ENCODE measurements at regions not wholly inside any gene's neighbourhood (a gene's known extent, or its start where the extent isn't known, plus 50 kb on each side); places are given as distances from the start of the nearest gene placed in this dataset.

DNA sequence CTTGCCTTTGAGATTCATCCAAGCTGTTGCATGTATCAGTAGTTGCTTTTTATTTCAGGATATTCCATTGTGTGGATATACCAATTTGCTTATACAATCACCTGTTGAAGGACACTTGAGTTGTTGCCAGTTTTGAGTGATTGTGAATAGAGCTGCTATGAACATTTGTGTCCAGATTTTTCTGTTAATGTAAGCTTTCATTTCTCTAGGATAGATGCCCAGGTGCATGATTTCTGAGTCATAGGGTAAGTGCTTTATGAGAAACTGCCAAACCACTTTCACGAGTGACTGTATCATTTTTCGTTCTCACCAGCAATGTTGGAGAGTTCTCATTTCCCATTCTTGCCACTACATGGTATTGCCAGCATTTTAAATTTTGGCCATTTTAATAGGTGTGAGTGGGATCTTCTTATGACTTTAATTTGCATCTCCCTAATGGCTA, 434.6 kb upstream of the RGS6 start:
- H3K9me3 Mint-ChIP-seq = no peaks in the 10 kb centered on the region
- no peaks in the 10 kb centered on the region for H4K20me1 ChIP-seq (ENCODE audit: control insufficient read depth, insufficient read depth, insufficient read length)
- H4K91ac ChIP-seq (ENCODE audit: insufficient read length, low read depth, low read length) = no peak overlapping the region
- H3K23ac ChIP-seq (ENCODE audit: insufficient read length, low read depth, low read length) = no peak overlapping the region
- no peak for DNase-seq
- no peak overlapping the region for H2AK5ac ChIP-seq (ENCODE audit: insufficient read length, low read length)
- no peak overlapping the region for H3K4me2 ChIP-seq (ENCODE audit: insufficient read depth, insufficient read length, low read length)
- H3K56ac ChIP-seq (ENCODE audit: insufficient read length, low read depth, low read length) = no peak overlapping the region
- peak overlapping the region in 1 of 3 experiments; percentile 62; a peak in 1 of 7 replicates for H3K27ac Mint-ChIP-seq
- H3K4me3 Mint-ChIP-seq = no peak overlapping the region
- H2AFZ ChIP-seq (ENCODE audit: low read length) = no peak overlapping the region
- no peak overlapping the region for H3K14ac ChIP-seq (ENCODE audit: insufficient read depth, low read length)
- no peak overlapping the region for H2BK20ac ChIP-seq (ENCODE audit: low read depth, low read length, poor library complexity, severe bottlenecking)
- no peak overlapping the region for H3T11ph ChIP-seq (ENCODE audit: low read length)
- TF ChIP-seq CTCF (conservative IDR thresholded peaks at IDR 0.05) = no peak
- H3K79me2 ChIP-seq (ENCODE audit: insufficient read depth, low read length) = peaks cover 2% of the 10 kb centered on the region; the same call in 1 of the 2 replicates
- H3K4me1 Mint-ChIP-seq = peaks cover 6 to 17% of the 10 kb centered on the region in 2 experiments; a peak in 3 of 4 replicates
- H3K4ac ChIP-seq (ENCODE audit: low read depth, low read length) = no peak overlapping the region
- H2BK12ac ChIP-seq (ENCODE audit: insufficient read length, low read depth, low read length) = no peak overlapping the region
- no peak overlapping the region for H4K5ac ChIP-seq (ENCODE audit: insufficient read length, low read depth, low read length)
- H3K9me3 ChIP-seq (ENCODE audit: control insufficient read depth, low read depth, low read length) = no peaks in the 10 kb centered on the region
- peaks cover 0 to 4% (median 0%) of the 10 kb centered on the region in 3 experiments; a peak in 1 of 7 replicates for H3K36me3 Mint-ChIP-seq (ENCODE audit: insufficient read depth in 1 of 3, low read depth in 3 of 3)
- no peak overlapping the region for H2BK5ac ChIP-seq (ENCODE audit: insufficient read length, low read length)
- no CpG with 5 or more reads among the region's 2 CpGs for WGBS (ENCODE audit: extremely low coverage, insufficient read length, low lambda C conversion rate)
- H3K27me3 ChIP-seq (ENCODE audit: insufficient read depth, low read length) = no peaks in the 10 kb centered on the region
- H3K4me1 ChIP-seq (ENCODE audit: insufficient read depth, low read length) = no peaks in the 10 kb centered on the region; the same call in 1 of the 2 replicates
- no peak overlapping the region for H3K27ac ChIP-seq (ENCODE audit: insufficient read length, low read depth, low read length)
- H2BK15ac ChIP-seq (ENCODE audit: low read depth, low read length) = no peak overlapping the region
- H3K79me1 ChIP-seq (ENCODE audit: insufficient read depth, low read depth, low read length, poor library complexity, severe bottlenecking) = peaks cover 2% of the 10 kb centered on the region
- H3K27me3 Mint-ChIP-seq (ENCODE audit: low read depth) = no peaks in the 10 kb centered on the region
- no peak overlapping the region for H3K18ac ChIP-seq (ENCODE audit: insufficient read length, low read depth, low read length)
- H4K8ac ChIP-seq (replicated peaks; ENCODE audit: insufficient read length, low read depth, low read length) = no peak overlapping the region
- no peak overlapping the region for H3K9ac ChIP-seq (ENCODE audit: extremely low read depth, insufficient read length, low read length)
- H2BK120ac ChIP-seq (ENCODE audit: low read depth, low read length, poor library complexity, severe bottlenecking) = no peak overlapping the region
- no peaks in the 10 kb centered on the region for H3K23me2 ChIP-seq (ENCODE audit: insufficient read length, low read depth, low read length, poor library complexity, severe bottlenecking)
